ENCODE measurements at regions not wholly inside any gene's neighbourhood (a gene's known extent, or its start where the extent isn't known, plus 50 kb on each side); places are given as distances from the start of the nearest gene placed in this dataset.

DNA sequence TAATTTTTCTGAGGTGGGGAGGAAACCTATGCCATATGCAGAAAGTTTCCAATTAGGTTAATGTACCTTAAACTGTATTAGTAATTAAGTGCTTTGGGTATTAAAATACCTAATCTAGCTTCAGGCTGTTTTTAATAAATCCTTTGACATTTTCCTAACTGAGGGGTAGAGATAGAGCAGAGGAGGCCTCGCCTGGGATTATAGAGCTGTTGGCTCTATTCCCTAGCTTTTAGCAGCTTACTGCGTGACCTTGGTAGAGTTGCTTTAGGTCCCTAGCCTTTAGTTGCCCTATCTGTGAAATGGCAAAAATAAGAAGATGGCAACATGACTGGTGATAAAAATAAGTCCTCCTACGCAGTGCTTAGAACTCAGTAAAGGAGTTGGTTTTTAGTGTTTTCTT is 621.0 kb downstream of the LMO4 start:
- no peaks in the 10 kb centered on the region for H3K36me3 ChIP-seq (ENCODE audit: control insufficient read depth, insufficient read depth, low read length)
- TF ChIP-seq, protein P1, sequence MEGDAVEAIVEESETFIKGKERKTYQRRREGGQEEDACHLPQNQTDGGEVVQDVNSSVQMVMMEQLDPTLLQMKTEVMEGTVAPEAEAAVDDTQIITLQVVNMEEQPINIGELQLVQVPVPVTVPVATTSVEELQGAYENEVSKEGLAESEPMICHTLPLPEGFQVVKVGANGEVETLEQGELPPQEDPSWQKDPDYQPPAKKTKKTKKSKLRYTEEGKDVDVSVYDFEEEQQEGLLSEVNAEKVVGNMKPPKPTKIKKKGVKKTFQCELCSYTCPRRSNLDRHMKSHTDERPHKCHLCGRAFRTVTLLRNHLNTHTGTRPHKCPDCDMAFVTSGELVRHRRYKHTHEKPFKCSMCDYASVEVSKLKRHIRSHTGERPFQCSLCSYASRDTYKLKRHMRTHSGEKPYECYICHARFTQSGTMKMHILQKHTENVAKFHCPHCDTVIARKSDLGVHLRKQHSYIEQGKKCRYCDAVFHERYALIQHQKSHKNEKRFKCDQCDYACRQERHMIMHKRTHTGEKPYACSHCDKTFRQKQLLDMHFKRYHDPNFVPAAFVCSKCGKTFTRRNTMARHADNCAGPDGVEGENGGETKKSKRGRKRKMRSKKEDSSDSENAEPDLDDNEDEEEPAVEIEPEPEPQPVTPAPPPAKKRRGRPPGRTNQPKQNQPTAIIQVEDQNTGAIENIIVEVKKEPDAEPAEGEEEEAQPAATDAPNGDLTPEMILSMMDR (IDR thresholded peaks at IDR 0.05; ENCODE audit: insufficient read depth, low read length, poor library complexity, severe bottlenecking) = no peak
- no peak for DNase-seq (ENCODE audit: low read depth)
- no peak overlapping the region for H3K4me3 ChIP-seq (ENCODE audit: low read depth, low read length)
- H3K27me3 ChIP-seq (ENCODE audit: control insufficient read depth, insufficient read depth, low read length) = no peaks in the 10 kb centered on the region

DNA sequence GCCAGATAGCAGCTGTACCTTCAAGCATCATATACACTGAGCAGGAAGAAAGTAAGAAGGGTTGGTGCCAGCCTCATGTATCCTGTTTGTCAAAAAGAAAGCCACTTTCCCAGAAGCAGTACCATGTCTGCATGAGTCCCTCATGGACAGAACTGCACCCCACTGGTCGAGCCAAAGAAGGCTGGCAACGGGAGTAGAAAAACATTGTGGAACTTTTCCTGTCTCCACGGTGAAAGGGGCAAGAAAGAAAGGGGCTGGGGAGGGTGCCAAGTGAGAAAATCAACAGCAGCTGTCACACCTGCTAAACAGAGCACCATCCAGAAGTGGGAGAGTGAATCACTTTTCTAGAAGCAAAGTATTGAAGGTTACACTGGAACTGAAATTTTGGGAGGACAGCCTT is 621.7 kb downstream of the LMO4 start:
- Histone ChIP-seq H3K36me3 (ENCODE audit: control insufficient read depth, insufficient read depth, low read length) (no peaks in the 10 kb centered on the region), H3K27me3 (ENCODE audit: control insufficient read depth, insufficient read depth, low read length) (no peaks in the 10 kb centered on the region), H3K4me3 (ENCODE audit: low read depth, low read length) (no peak overlapping the region)
- DNase-seq (ENCODE audit: low read depth) = no peak
- TF ChIP-seq, protein P1 (IDR thresholded peaks at IDR 0.05; ENCODE audit: insufficient read depth, low read length, poor library complexity, severe bottlenecking) = no peak

DNA sequence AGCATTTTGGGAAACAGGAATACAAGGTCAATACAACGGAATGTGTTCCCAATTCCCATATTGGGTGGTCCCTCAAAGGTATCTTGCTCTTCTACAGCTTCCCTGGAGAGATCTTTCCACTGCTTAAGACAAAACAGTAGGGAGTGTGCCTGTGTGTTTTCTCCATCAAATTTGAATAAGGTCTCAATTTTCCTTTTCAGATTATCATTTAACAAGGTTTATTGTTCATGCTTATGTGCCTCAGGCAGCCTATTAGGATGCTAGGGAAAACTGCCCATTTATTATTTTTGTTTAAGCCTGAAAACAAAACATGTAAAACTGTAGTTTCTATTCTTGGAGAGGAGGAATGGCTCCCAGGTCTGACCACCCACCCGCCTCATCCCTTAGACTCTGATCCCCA is 622.7 kb downstream of the LMO4 start:
- no peak for DNase-seq (ENCODE audit: low read depth)
- H3K4me3 ChIP-seq (ENCODE audit: low read depth, low read length) = no peak overlapping the region
- no peaks in the 10 kb centered on the region for H3K36me3 ChIP-seq (ENCODE audit: control insufficient read depth, insufficient read depth, low read length)
- H3K27me3 ChIP-seq (ENCODE audit: control insufficient read depth, insufficient read depth, low read length) = no peaks in the 10 kb centered on the region
- TF ChIP-seq, protein P1 (IDR thresholded peaks at IDR 0.05; ENCODE audit: insufficient read depth, low read length, poor library complexity, severe bottlenecking) = no peak

DNA sequence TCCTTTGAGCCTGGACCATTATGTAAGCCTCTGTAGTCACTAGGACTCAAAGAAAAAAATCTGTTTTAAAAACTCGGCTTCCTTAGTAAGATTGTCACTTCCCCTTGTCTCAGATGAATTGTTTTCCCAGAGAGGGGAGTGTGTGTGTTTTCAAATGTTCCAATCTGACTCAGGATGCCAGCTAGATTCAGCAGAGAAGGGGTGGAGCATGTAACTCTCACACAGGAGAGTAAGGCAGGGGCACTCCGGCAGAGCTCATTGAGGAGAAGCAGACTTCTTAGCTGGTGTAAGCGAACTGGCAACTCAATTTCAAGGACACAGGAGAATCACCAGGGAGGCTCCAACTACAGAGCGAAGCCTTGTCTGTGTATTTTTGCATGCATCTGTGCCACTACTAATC is 623.2 kb downstream of the LMO4 start:
- Histone ChIP-seq H3K27me3 (ENCODE audit: control insufficient read depth, insufficient read depth, low read length) (no peaks in the 10 kb centered on the region), H3K36me3 (ENCODE audit: control insufficient read depth, insufficient read depth, low read length) (no peaks in the 10 kb centered on the region), H3K4me3 (ENCODE audit: low read depth, low read length) (no peak overlapping the region)
- peak; percentile 44 for DNase-seq (ENCODE audit: low read depth)
- TF ChIP-seq, protein P1 (IDR thresholded peaks at IDR 0.05; ENCODE audit: insufficient read depth, low read length, poor library complexity, severe bottlenecking) = no peak

DNA sequence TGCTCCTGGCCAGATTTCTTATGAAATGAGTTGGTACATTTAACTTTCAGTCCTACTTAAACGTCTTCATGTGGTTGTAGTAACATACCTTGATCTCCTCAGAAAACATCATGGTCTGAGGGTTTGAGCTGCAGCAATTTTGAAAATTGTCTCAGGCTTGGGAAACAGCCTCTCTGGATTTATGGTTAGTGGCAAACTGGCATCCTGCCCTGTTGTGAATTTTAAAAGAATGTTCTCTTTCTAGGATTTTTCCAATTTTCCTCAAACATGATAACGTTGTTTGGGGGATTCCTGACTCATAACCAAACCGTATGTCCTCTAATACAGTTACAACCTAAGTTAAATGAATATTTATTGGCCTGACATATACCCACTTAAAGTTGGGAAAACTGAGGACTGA is 624.4 kb downstream of the LMO4 start:
- H3K36me3 ChIP-seq (ENCODE audit: control insufficient read depth, insufficient read depth, low read length) = no peaks in the 10 kb centered on the region
- no peak for DNase-seq (ENCODE audit: low read depth)
- H3K27me3 ChIP-seq (ENCODE audit: control insufficient read depth, insufficient read depth, low read length) = no peaks in the 10 kb centered on the region
- H3K4me3 ChIP-seq (ENCODE audit: low read depth, low read length) = no peak overlapping the region
- TF ChIP-seq, protein P1 (IDR thresholded peaks at IDR 0.05; ENCODE audit: insufficient read depth, low read length, poor library complexity, severe bottlenecking) = no peak

DNA sequence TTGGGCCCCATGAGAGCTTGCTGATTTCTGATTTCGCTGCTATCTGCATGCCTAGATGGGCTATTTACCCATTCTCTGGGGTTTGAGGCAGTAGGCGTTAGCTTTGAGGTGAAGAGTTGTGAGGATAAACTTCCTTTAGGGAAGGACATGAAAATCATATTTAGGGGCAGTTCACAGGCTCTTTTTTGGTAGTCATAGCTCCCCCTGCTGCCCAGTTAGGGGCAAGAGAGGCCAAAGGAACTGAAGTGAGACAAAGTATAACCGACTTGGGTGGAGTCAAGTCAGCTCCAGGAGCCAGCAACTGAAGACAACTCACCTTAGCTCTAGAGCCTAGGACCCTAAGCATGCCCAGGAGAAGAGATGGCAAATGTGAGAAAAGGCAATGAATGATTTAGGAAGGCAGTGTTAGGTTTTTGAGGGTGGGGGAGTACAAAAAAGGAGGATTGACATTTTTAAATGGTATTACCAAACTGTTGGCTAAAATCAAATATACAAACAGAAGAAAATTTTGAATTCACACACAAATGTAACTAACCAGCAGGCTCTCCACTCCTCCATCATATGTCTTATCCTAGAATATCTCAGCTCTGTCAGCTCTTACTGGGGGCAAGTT is 625.2 kb downstream of the LMO4 start:
- DNase-seq (ENCODE audit: low read depth) = peak; percentile 34
- TF ChIP-seq, protein P1 (IDR thresholded peaks at IDR 0.05; ENCODE audit: insufficient read depth, low read length, poor library complexity, severe bottlenecking) = peak; percentile 82
- Histone ChIP-seq H3K4me3 (ENCODE audit: low read depth, low read length) (no peak overlapping the region), H3K36me3 (ENCODE audit: control insufficient read depth, insufficient read depth, low read length) (no peaks in the 10 kb centered on the region), H3K27me3 (ENCODE audit: control insufficient read depth, insufficient read depth, low read length) (no peaks in the 10 kb centered on the region)
